C1 segment of cervical spinal cord (tissue), 14 donors: ENCODE measurements at regions not wholly inside any gene's neighbourhood (a gene's known extent, or its start where the extent isn't known, plus 50 kb on each side); places are given as distances from the start of the nearest gene placed in this dataset.
"Not testable (repeated sequence)": the region's sequence is repeated elsewhere in the genome, so short reads cannot be mapped to it uniquely, and the experiment has no call there.

ENCODE experiments used
- DNase-seq, 14 donors: peaks; one replicate each; lab custom pipeline; 2025; lab: John Stamatoyannopoulos, UW

GRCh38 chr15:66864871-66865281, 162.8 kb downstream of the SMAD6 start:
- DNase-seq, result no peak

DNA sequence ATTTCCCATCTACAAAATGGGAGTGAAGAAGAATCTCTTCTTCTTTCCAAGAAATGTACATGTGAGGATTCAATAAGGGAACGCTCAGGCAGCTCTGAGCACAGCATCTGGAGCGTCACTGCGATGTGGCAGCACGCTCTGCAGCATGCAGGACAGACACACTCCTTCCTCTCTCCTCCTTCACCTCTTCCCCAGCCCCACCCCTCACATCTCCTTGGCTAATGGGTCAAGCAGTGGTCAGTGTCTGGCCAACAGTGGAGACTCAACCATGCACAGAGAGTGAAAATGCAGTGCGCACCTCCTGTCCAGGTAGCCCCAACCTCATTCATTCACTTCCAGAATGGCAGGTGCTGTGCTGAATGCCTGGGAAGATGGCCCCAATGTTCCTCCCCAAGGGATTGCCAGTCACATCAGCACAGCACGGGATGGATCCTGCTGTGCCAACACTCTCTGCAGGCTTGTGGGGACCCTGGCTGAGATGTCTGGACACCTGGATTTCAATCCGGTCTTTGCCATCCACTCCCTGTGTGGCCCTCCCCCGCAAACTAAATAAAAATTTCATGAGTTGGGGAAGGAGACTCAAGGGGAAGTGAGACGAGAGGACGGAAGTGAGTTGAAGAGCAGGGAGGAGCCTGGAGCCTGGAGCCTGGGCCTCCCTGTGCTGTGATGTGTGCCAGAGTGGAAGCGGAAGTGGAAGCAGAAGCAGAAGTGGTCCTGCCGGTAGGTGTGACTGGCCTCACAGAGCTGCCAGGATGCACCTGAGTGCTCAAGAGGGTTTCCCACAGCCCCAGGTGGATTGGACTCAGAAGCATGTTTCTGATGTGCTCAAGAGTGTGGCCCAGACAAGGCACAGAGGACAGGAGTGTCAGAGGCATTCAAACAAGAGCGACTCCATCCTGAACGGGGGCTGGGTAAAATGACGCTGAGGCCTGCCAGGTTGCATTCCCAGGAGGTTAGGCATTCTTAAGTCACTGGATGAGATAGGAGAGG, 163.9 kb downstream of the SMAD6 start:
- peak in 5 of 14 donors; percentile 11 to 29 (median 18) for DNase-seq

GRCh38 chr15:66866656-66867055, 164.6 kb downstream of the SMAD6 start:
- no peak for DNase-seq

GRCh38 chr15:66868918-66869317, 166.9 kb downstream of the SMAD6 start:
- DNase-seq, result no peak

- DNase-seq, result no peak
Measured at GRCh38 chr15:66870880-66871388, 168.9 kb downstream of the SMAD6 start.

DNA sequence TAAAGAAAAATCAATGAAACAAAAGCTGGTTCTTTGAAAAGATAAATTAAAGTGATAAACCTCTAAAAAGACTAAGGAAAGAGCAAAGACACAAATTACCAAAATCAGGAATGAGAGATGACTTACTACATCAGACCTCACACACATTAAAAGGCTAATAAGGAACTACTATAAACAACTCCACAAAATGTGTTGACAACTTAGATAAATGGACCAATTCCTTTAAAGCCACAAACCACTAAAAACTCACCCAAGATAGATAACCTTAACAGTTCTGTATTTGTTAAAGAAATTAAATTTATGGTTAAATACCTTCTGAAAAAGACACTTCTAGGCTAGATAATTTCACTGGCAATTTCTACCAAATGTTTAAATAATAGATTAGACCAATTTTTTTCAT, 170.4 kb downstream of the SMAD6 start:
- DNase-seq, result no peak

- not testable (repeated sequence) for DNase-seq
Measured at GRCh38 chr15:66873331-66873730, 171.3 kb downstream of the SMAD6 start.

DNA sequence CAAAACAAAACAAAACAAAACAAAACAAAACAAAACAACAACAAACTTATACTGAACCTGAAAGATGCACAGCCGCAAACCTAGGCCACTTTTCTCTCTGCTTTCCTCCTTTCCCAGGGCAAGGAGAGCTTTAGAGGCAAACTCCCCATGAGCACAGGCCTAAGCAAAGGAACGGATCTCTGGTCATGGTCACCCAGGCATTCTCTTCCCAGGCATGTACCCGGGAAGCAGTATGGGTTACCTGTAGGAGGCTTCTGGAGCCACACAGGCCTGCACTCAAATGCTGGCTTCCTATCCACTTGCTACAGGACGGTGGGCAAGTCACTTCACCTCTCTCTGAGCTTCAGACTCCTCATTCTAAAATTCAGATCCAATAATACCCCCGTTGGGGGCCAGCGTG, 171.8 kb downstream of the SMAD6 start:
- DNase-seq, result no peak

DNA sequence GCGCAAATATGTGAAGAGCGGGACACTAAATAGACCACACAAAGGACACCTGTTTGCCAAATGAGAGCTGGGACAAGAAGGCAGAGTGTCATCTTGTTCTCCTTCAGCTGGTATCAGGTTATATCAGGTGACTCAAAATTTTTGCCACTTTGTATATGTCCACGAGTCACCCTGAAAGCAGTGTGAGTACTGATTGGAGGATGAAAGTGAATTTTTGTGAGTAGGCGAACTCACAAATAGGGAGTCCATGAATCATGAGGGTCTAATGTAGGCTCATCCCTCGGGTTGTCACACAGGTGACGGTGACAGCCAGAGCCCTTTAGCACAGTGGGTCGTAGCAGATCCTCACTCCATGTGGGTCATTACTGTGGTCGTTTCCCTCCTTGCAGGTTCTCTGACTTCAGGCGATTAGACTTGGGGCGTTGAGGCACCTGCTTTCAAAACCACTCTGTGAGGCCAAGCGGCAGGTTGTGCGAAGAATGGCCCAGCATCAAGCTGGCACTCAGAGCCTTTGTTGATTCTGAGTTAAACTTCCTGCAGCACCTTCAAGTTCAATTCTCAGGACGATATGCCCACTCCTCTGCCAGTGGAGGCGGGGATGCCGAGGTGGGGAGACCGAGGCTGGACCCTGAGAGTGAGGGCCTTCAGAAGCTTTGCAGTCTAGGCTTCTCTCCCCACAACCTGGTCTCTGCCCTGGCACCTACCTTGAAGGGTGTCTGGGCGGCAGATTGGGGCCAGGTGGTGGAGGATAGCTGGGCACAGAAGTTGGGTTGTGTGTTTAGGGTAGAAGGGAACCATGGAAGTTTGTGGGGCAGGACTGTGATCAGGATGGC, 173.8 kb downstream of the SMAD6 start:
- DNase-seq, result no peak

GRCh38 chr15:66876421-66876730, 174.3 kb downstream of the SMAD6 start:
- DNase-seq, result no peak

DNA sequence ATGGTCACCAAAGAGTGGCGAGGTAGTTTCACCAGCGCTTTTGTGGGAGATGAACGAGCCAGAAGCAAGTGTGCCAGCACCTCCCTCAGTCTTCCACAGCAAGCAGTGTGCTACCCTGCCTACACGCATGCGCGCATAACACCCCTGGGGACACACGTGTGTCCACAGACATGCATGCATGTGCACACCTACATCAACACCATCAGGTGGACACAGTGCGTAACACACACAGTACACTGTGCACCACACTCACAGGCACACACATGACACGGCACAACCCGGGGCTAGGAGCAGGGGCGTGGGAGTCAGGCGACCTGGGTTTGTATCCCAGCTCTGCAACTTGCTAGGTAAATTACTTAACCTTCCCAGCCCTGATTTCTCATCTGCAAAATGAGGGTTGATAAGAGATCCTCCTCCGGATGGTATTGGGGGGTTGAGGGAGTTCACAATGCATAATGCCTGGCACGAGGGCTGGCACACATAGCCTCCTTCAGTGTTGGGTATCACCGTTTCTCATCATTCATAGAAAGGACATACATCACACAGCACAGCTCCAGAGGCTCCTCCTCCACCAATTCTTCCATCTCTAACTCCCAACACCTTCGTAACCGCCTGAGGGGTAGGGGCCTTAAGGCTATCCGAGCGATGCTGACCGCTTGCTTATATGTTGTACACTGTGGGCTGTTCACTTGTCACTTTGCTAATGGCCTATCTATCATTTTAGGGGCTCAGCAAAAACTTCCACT, 174.9 kb downstream of the SMAD6 start:
- DNase-seq, result no peak

DNA sequence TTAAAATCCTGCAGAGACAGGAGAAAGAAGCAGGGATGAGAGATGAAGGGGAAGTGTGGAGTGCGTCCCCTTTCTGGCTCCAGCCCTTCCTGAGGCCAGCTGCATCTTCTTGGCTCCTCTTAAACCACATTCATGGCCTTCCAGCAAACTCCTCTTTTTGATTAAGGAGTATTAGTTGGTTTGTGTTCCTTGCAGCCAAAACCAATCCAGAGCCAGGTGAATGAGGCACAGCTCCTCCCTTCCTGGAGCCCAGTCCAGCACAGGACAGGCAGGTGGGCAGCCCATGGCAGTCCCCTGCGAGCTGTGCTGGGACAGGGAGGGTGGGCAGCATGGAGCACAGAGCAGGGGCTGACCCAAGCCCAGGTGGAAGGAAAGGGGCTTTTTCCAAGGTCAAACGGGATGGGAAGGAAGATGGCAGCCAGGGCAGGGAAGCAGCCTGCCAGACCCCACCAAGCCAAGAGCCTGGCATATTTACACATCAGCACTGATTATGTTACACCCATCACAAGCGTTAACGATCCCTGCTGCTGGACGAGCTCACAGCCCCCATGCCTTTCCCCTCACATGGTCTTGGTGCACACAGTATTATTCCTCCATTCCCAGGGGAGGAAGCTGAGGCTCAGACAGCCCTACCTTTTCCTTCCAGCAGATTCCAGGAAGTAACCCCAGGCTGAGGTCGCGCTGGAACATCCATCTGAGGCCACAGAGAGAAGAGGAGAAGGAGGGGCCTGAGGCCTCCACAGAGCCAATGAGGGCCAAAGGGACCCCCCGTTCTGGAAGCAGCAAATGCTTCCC, 175.6 kb downstream of the SMAD6 start:
- DNase-seq, result no peak

DNA sequence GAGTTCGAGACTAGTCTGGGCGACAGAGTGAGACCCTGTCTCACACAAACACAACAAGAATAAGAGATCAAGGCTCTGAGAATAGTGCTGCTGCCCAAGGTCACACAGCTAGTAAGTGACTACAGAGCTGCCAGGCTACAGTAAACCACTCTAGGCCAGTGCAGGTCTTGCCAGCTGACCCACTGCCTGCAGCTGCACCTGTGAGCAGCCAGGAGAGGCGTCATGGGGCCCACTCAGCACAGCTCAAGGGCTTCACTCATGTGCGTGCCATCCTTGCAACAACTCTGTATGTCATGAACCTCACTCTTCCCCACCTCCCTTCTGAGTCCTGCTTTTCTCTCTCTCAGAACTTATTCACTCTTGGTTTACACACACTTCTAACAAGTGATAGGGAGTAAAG, 176.7 kb downstream of the SMAD6 start:
- DNase-seq, result no peak

GRCh38 chr15:66879531-66880368, 177.7 kb downstream of the SMAD6 start:
- DNase-seq, result no peak

GRCh38 chr15:66880380-66881155, 178.5 kb downstream of the SMAD6 start:
- DNase-seq, result no peak

DNA sequence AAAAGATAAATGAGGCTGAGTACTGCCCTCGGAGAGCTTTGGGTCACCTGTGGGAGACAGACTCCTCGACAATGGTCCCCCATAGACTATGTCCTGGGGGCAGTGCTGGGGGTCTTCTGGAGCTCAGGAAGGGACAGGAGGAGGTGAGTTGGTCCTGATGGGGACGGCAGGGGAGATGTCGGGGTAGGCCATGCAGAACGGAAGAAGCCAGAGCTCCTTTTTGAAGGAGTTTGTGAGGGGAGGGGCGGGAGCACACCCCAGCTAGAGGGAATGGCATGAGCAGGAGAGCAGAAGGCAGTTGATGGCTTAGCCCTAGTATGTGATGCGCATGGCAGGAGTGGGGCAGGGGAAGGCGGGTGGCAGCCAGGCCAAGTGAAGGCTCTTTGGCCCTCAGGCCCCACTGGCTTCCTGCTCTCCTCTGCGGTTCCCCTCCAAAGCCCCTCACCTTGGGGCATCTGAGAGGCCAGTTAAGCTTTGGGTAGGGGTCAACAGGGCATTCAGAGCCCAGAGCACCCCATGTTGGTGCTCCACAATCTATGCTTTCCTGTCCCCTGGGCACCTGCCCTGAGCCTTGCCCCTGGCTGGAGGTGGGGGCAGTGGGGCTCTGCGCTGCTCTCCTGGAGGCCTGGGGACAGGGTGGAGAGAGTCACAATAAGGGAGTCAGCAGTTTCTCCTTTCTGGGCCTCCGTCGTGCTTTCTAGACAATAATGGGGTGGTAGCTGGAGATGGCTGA, 179.3 kb downstream of the SMAD6 start:
- DNase-seq, result no peak

DNA sequence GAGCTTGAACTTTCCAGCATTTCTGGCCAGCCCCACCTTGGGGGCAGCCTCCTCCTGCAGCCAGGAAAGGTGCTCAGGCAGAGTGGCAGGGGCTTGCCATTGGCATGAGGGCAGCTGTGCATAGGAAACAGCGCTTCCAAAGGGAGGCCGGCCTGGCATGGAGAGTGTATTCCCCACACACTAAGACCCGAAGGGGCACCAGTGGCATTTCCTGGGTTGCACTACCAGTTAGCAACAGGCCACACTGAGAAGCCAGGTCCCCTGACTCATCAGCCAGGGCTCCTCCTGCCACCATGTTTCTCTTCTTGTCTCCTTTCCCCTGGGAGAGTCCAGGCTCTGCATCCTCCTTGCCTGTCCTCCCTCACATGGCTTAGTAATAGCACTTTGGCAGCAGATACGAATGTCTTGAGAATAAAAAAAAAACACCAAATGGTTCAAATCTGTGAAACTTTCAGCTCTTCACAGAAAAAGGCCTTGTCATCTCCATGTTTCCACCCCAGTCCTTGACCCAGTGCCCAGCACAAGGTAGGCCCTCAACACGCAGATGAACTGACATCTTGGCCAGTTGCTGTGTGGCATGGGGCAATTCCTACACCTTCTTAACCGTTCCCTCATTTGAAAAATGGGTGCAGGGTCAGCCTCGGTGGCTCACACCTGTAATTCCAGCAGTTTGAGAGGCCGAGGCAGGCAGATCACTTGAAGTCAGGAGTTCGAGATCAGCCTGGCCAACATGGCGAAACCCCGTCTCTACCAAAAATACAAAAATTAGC, 180.4 kb downstream of the SMAD6 start:
- no peak for DNase-seq
